ENCODE measurements at regions not wholly inside any gene's neighbourhood (a gene's known extent, or its start where the extent isn't known, plus 50 kb on each side); places are given as distances from the start of the nearest gene placed in this dataset.

DNA sequence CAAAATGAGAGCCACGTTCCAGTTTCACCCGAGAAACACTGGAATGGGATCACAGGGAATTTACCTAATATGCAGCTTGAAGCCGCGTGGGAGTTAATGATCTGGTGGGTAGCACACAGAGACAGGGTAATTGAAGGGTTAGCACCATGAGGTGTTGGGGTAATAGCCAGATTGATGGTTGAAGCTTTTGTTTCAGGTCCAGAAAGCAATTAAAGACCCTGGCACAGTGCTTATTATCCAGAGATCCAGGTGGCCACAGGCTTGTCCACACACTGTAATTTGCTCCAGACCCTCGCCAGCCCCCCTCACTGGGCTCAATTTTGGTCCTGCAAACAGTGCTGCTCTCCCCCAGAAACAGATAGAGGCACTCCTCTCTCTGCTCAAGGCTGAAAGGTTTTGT, 282.5 kb upstream of the ISX start:
- TF ChIP-seq POLR2AphosphoS5 (IDR thresholded peaks at IDR 0.05; ENCODE audit: borderline replicate concordance, low read depth, low read length): no peak
- no peak for TF ChIP-seq FOXP2 (optimal IDR thresholded peaks at IDR 0.05; ENCODE audit: control extremely low read depth, extremely low read length, insufficient read depth)
- TF ChIP-seq EZH2 (IDR thresholded peaks at IDR 0.05): no peak
- Histone ChIP-seq H3K27ac (no peak overlapping the region), H3K36me3 (ENCODE audit: insufficient read depth, low read length) (no peaks in the 10 kb centered on the region), H3K9me3 (ENCODE audit: low read depth, low read length) (no peaks in the 10 kb centered on the region), H3K4me3 (no peak overlapping the region), H3K9ac (ENCODE audit: insufficient read length) (no peak overlapping the region)
- no peak for DNase-seq (ENCODE audit: low read depth, low spot score)

DNA sequence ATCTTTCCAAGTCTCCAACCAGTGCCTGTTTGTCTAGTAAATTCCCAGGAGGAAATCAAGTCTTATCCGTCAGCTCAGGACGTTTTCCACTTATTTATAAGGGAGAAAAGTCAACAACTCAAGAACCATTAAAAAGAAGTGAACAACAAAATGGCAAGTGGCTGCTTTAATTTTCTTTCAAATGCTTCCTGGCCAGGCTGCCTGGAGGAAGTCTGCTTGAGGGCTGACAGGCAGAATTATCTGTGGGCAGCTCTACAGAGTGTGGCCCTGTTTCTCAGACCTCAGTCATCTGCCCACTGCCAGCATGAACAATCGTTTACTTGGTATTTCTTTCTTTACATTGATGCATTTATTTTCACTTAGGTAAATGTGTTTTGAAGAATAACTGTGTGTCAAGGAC, 281.9 kb upstream of the ISX start:
- no peak for DNase-seq (ENCODE audit: low read depth, low spot score)
- H3K4me3 ChIP-seq: no peak overlapping the region
- no peaks in the 10 kb centered on the region for H3K9me3 ChIP-seq (ENCODE audit: low read depth, low read length)
- H3K36me3 ChIP-seq (ENCODE audit: insufficient read depth, low read length): no peaks in the 10 kb centered on the region
- no peak overlapping the region for H3K27ac ChIP-seq
- H3K9ac ChIP-seq (ENCODE audit: insufficient read length): no peak overlapping the region
- TF ChIP-seq FOXP2 (optimal IDR thresholded peaks at IDR 0.05; ENCODE audit: control extremely low read depth, extremely low read length, insufficient read depth): no peak
- TF ChIP-seq POLR2AphosphoS5 (IDR thresholded peaks at IDR 0.05; ENCODE audit: borderline replicate concordance, low read depth, low read length): no peak
- TF ChIP-seq EZH2 (IDR thresholded peaks at IDR 0.05): no peak

DNA sequence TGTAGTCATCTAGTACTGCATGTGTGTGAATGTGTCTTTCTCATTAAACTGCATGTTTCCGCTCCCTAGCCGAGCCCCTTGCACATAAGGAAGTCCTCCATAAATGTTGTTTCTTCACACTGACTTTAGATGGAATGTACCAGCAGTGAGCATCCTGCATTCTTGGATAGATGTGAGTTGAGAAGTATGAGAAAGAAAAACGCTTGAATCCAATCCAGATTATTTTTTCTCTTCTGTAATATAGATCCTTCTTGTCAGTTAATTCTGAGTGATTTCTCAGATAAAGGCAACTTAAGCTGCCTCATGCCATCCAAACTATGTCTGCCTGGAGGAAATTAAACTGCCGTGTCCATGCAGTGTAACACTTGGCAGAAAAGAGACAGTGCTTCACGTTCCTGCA, 268.1 kb upstream of the ISX start:
- no peak overlapping the region for H3K4me3 ChIP-seq
- DNase-seq (ENCODE audit: low read depth, low spot score): no peak
- H3K9ac ChIP-seq (ENCODE audit: insufficient read length): no peak overlapping the region
- TF ChIP-seq FOXP2 (optimal IDR thresholded peaks at IDR 0.05; ENCODE audit: control extremely low read depth, extremely low read length, insufficient read depth): no peak
- no peak for TF ChIP-seq EZH2 (IDR thresholded peaks at IDR 0.05)
- TF ChIP-seq POLR2AphosphoS5 (IDR thresholded peaks at IDR 0.05; ENCODE audit: borderline replicate concordance, low read depth, low read length): no peak
- no peaks in the 10 kb centered on the region for H3K9me3 ChIP-seq (ENCODE audit: low read depth, low read length)
- H3K27ac ChIP-seq: no peak overlapping the region
- H3K36me3 ChIP-seq (ENCODE audit: insufficient read depth, low read length): no peaks in the 10 kb centered on the region

DNA sequence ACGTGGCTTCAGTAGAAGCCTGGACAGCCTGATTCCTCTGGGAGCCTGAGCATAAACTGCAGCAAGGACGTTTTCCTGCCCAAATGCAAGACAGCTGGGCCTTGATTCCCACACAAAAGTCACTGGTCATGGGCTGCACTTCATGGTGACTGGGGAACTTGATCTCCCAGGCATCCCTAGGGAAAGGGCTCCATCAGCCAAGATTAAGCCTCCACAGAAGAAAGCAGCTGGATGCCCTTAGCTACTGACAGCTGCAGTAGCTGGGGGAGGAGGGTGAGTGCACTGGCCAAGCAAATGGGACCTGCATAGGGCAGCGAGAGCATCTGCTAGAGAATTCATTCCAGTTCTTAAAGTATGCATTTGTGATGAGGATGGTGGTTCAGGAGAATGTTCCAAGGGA, 267.4 kb upstream of the ISX start:
- H3K27ac ChIP-seq: no peak overlapping the region
- no peak for DNase-seq (ENCODE audit: low read depth, low spot score)
- H3K9me3 ChIP-seq (ENCODE audit: low read depth, low read length): no peaks in the 10 kb centered on the region
- H3K4me3 ChIP-seq: no peak overlapping the region
- TF ChIP-seq EZH2 (IDR thresholded peaks at IDR 0.05): no peak
- no peak for TF ChIP-seq FOXP2 (optimal IDR thresholded peaks at IDR 0.05; ENCODE audit: control extremely low read depth, extremely low read length, insufficient read depth)
- no peak for TF ChIP-seq POLR2AphosphoS5 (IDR thresholded peaks at IDR 0.05; ENCODE audit: borderline replicate concordance, low read depth, low read length)
- no peak overlapping the region for H3K9ac ChIP-seq (ENCODE audit: insufficient read length)
- no peaks in the 10 kb centered on the region for H3K36me3 ChIP-seq (ENCODE audit: insufficient read depth, low read length)

DNA sequence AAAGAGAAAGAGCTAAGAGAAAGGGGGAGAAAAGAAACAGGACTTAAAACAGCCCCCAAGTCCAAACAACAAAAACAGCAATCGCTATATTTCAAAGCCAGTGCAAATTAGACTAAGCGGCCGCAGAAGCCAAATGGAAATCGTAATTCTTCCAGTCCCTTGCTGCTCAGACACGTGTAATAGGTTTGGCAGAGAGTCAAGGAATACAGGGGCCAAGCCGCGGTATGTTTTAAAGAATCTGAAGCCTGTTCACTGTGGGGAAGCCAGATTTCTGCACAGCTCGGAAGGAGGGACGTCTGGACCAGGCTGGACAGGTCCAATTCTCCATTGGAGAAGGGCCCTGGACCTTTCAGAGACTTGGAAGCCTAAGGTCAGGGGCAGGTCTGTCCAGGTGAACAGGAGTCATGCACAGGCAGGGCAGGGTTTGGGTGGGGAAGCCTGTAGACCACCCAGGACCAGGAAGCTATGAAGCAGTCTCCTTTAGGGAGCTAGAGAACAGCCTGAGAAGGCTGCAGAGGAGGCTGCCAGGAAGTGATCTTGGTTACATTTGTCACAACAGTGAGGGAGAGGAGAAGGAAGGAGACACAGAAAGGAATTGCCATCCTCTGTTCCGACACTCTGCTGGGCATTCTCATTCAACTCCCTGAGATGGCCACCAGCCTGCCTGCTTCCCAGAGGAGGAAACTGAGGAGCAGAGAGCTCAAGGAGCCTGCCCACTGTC, 265.5 kb upstream of the ISX start:
- DNase-seq (ENCODE audit: low read depth, low spot score): no peak
- no peaks in the 10 kb centered on the region for H3K9me3 ChIP-seq (ENCODE audit: low read depth, low read length)
- no peak overlapping the region for H3K4me3 ChIP-seq
- H3K36me3 ChIP-seq (ENCODE audit: insufficient read depth, low read length): no peaks in the 10 kb centered on the region
- TF ChIP-seq EZH2 (IDR thresholded peaks at IDR 0.05): no peak
- TF ChIP-seq FOXP2 (optimal IDR thresholded peaks at IDR 0.05; ENCODE audit: control extremely low read depth, extremely low read length, insufficient read depth): no peak
- no peak for TF ChIP-seq POLR2AphosphoS5 (IDR thresholded peaks at IDR 0.05; ENCODE audit: borderline replicate concordance, low read depth, low read length)
- no peak overlapping the region for H3K27ac ChIP-seq
- no peak overlapping the region for H3K9ac ChIP-seq (ENCODE audit: insufficient read length)

DNA sequence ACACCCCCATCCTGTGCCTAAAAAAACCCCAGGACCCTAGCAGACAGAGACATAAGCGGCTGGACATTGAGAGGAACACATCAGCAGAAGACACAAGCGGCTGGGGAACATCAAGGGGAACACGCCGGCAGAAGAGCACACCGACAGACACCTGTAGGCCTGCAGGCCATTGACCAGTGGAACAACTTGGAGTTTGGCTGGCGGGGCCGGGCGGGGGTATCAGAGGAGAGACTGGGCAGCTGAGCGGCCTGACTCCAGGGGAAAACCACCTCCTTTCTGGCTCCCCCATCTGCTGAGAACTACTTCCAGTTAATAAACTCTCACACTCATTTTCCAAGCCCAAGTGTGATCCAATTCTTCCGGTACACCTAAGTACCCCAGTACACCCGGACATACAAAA, 264.7 kb upstream of the ISX start:
- no peak for TF ChIP-seq POLR2AphosphoS5 (IDR thresholded peaks at IDR 0.05; ENCODE audit: borderline replicate concordance, low read depth, low read length)
- no peak for TF ChIP-seq EZH2 (IDR thresholded peaks at IDR 0.05)
- no peak for TF ChIP-seq FOXP2 (optimal IDR thresholded peaks at IDR 0.05; ENCODE audit: control extremely low read depth, extremely low read length, insufficient read depth)
- Histone ChIP-seq H3K27ac (no peak overlapping the region), H3K4me3 (no peak overlapping the region), H3K9ac (ENCODE audit: insufficient read length) (no peak overlapping the region), H3K9me3 (ENCODE audit: low read depth, low read length) (no peaks in the 10 kb centered on the region), H3K36me3 (ENCODE audit: insufficient read depth, low read length) (no peaks in the 10 kb centered on the region)
- DNase-seq (ENCODE audit: low read depth, low spot score): no peak

DNA sequence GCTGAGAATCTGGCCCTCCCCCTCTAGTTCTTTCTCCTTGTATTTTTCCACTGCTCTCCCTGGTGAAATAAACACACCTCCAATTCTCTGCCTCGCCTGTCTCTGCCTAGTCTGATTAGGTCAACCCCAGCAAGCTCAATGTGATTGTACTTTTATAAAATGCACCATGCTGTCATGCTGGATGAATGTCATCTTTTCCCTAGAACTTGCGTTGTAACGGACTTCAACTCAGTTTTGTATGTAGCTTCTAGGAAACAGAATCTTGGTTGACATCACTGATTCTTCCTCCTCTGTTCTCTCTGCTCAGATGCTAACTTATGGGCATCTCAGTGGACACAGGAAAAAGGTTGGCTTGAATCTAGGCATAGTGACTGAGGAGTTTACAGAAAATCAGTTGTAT, 261.9 kb upstream of the ISX start:
- Histone ChIP-seq H3K27ac (no peak overlapping the region), H3K9me3 (ENCODE audit: low read depth, low read length) (no peaks in the 10 kb centered on the region), H3K4me3 (no peak overlapping the region), H3K36me3 (ENCODE audit: insufficient read depth, low read length) (no peaks in the 10 kb centered on the region), H3K9ac (ENCODE audit: insufficient read length) (no peak overlapping the region)
- TF ChIP-seq EZH2 (IDR thresholded peaks at IDR 0.05) (no peak), FOXP2 (optimal IDR thresholded peaks at IDR 0.05; ENCODE audit: control extremely low read depth, extremely low read length, insufficient read depth) (no peak), POLR2AphosphoS5 (IDR thresholded peaks at IDR 0.05; ENCODE audit: borderline replicate concordance, low read depth, low read length) (no peak)
- DNase-seq (ENCODE audit: low read depth, low spot score): no peak

DNA sequence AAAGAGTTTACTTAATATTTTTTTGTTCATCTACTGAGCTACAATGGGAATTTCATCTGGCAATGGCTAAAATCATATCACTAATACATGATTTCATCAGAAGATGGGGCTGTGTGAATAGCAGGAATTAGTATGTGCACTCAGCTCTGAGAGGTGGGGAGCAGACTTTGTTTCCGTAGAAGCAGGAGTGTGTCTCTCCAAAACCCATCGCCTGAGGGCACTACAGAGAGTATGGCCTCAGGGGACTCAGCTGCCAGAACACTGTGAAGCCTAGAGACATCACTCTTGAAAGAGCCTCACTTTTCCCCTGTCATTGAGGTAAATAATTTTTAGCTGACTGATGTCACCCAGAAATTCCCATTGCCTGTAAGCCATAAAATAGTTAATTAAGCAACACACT, 261.4 kb upstream of the ISX start:
- no peak for DNase-seq (ENCODE audit: low read depth, low spot score)
- H3K9me3 ChIP-seq (ENCODE audit: low read depth, low read length): no peaks in the 10 kb centered on the region
- no peak for TF ChIP-seq EZH2 (IDR thresholded peaks at IDR 0.05)
- no peak for TF ChIP-seq POLR2AphosphoS5 (IDR thresholded peaks at IDR 0.05; ENCODE audit: borderline replicate concordance, low read depth, low read length)
- TF ChIP-seq FOXP2 (optimal IDR thresholded peaks at IDR 0.05; ENCODE audit: control extremely low read depth, extremely low read length, insufficient read depth): no peak

DNA sequence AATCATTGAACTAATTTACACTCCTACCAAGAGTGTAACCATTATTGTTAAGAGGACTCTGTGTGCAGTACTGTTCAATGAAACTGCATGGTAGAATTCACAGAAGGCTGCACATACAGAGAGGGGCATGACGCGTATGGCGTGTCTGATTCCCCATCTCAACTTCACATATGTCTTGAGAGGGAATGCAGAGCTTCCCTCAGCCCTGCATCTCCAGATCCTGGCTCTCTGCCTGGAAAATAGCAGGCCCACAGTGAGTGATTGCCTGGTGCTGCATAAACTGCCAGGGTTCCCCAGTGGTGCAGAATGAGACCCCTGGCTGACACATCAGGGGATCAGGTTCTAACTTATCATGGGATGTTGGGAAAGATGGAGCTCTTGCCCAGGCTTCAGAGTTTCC, 260.2 kb upstream of the ISX start:
- no peaks in the 10 kb centered on the region for H3K9me3 ChIP-seq (ENCODE audit: low read depth, low read length)
- H3K4me3 ChIP-seq: no peak overlapping the region
- DNase-seq (ENCODE audit: low read depth, low spot score): no peak
- no peaks in the 10 kb centered on the region for H3K36me3 ChIP-seq (ENCODE audit: insufficient read depth, low read length)
- H3K9ac ChIP-seq (ENCODE audit: insufficient read length): no peak overlapping the region
- H3K27ac ChIP-seq: no peak overlapping the region
- TF ChIP-seq EZH2 (IDR thresholded peaks at IDR 0.05) (no peak), FOXP2 (optimal IDR thresholded peaks at IDR 0.05; ENCODE audit: control extremely low read depth, extremely low read length, insufficient read depth) (no peak), POLR2AphosphoS5 (IDR thresholded peaks at IDR 0.05; ENCODE audit: borderline replicate concordance, low read depth, low read length) (no peak)

More for the DNA sequence above, 261.4 kb upstream of the ISX start:
- no peak overlapping the region for H3K27ac ChIP-seq
- no peaks in the 10 kb centered on the region for H3K36me3 ChIP-seq (ENCODE audit: insufficient read depth, low read length)
- H3K9ac ChIP-seq (ENCODE audit: insufficient read length): no peak overlapping the region
- H3K4me3 ChIP-seq: no peak overlapping the region

Measured in SK-N-MC (cell line).